LNCaP clone FGC (cell line): ENCODE measurements at regions not wholly inside any gene's neighbourhood (a gene's known extent, or its start where the extent isn't known, plus 50 kb on each side); places are given as distances from the start of the nearest gene placed in this dataset.

Experiments
- DNase-seq: peaks from one replicate; pipeline ENCODE4 v3.0.0-alpha.2; 2011; ENCODE audit warnings: low read depth
- H3K4me3 ChIP-seq: 2 replicates; pipeline ENCODE4 v1.5.1; 2011; ENCODE audit warnings: mild to moderate bottlenecking, low read depth, low read length, control low read depth
- CTCF ChIP-seq: IDR thresholded peaks from 2 replicates; pipeline ENCODE4 v1.5.1; 2012; ENCODE audit warnings: mild to moderate bottlenecking; ENCODE audit not compliant: control insufficient read depth, insufficient read depth; ENCODE audit errors: extremely low read depth

GRCh38 chr18:57258131-57258777, 94.1 kb upstream of the ST8SIA3 start:
- no peak for DNase-seq
- TF ChIP-seq CTCF, result no peak
- H3K4me3 ChIP-seq, result no peak overlapping the region

GRCh38 chr18:57267368-57267925, 84.9 kb upstream of the ST8SIA3 start:
- H3K4me3 ChIP-seq, result no peak overlapping the region
- no peak for TF ChIP-seq CTCF
- no peak for DNase-seq

DNA sequence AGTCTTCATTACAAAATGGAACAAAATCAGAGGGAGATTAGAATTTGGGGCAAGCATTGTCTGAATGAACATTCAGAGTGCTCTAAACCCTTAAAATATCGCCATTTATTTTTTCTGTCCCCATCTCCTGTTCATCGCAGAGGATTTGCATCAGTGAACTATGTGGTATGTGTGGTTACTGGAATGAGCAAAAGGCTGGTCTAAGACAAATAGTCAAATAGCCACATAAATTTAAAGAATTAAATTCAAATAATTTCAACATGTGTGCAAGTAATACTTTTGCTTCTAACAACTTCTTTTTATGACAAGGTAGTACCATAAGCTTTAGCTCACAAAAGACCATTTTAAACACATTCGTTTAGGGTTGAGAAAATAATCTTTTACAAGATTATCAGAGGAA, 82.6 kb upstream of the ST8SIA3 start:
- DNase-seq, result no peak
- no peak for TF ChIP-seq CTCF
- no peak overlapping the region for H3K4me3 ChIP-seq

GRCh38 chr18:57270156-57270555, 82.2 kb upstream of the ST8SIA3 start:
- H3K4me3 ChIP-seq, result no peak overlapping the region
- DNase-seq, result no peak
- TF ChIP-seq CTCF, result no peak

DNA sequence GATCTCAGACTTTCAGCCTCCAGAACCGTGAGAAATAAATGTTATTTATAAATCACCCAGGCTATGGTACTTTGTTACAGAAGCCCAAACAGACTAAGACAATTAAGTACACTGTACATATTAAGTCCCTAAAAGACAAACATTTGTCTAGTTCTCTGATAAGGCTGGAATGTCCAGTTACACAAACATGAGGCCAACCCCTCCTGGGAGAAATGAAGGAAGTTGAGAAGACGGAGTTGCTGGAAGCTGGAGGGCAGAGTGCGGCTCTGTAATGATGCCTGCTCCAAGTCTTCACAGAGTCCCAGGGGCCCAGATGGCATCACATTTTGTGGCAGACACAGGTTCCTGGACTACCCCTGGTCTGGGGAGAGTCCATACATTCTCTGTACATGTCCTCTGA, 79.2 kb upstream of the ST8SIA3 start:
- TF ChIP-seq CTCF, result no peak
- peak; percentile 86 for DNase-seq
- no peak overlapping the region for H3K4me3 ChIP-seq

DNA sequence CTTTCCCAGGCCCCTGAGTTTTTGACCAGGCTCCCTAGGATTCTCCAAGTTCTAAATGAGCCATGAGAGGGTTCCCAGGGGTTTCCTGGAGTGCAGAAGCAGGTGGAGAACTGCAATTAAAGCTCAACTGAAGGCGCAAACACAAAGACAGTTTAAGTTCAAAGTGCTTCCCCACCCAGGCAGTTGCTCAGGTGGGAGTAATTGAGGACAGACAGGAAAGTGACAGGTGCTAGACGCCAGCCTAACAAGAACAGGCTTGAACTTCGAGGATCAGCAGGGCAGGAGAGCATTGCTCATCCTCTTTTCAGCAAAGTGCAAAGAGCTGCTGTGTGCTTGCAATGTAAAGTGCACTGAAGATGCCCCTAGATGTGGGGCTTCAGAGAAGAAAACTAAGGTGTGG, 77.2 kb upstream of the ST8SIA3 start:
- DNase-seq, result no peak
- H3K4me3 ChIP-seq, result no peak overlapping the region

More for the DNA sequence above, 77.2 kb upstream of the ST8SIA3 start:
- no peak for TF ChIP-seq CTCF
